Body of pancreas (tissue), 4 donors: ENCODE measurements at regions not wholly inside any gene's neighbourhood (a gene's known extent, or its start where the extent isn't known, plus 50 kb on each side); places are given as distances from the start of the nearest gene placed in this dataset.

Source experiments
- POLR2A ChIP-seq, 3 donors: fragments of 450-650 bp; IDR thresholded peaks; one replicate each; pipeline ENCODE4 v1.6.1; 2016; ENCODE audit warnings: antibody characterized with exemption in 3 of 3, mild to moderate bottlenecking in 2 of 3
- TF ChIP-seq, protein P1 (sequence below), 7 experiments: fragments of 450-650 bp in 4 of 7; fragments of 200-600 bp in 3 of 7; sonication (generic) in 3 of 7; IDR thresholded peaks; one replicate each; pipeline ENCODE4 v1.5.1; 2016 to 2019; ENCODE audit warnings: antibody characterized with exemption in 7 of 7

DNA sequence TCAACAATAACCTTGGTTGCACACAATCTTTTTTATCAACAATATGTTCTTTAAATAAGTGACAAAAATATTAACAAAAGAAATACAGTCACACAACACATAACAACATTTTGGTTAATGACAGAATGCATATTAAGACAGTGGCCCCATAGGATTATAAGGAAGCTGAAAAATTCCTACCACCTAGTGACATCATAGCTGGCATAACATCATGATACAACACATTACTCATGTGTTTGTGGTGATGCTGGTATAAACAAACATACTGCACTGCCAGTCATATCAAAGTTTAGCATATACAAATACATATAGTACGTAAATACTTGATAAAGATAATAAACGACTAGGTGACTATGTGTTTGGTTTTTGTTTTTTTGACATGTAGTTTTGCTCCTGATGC is 344.8 kb upstream of the POU5F2 start:
- TF ChIP-seq, protein P1, sequence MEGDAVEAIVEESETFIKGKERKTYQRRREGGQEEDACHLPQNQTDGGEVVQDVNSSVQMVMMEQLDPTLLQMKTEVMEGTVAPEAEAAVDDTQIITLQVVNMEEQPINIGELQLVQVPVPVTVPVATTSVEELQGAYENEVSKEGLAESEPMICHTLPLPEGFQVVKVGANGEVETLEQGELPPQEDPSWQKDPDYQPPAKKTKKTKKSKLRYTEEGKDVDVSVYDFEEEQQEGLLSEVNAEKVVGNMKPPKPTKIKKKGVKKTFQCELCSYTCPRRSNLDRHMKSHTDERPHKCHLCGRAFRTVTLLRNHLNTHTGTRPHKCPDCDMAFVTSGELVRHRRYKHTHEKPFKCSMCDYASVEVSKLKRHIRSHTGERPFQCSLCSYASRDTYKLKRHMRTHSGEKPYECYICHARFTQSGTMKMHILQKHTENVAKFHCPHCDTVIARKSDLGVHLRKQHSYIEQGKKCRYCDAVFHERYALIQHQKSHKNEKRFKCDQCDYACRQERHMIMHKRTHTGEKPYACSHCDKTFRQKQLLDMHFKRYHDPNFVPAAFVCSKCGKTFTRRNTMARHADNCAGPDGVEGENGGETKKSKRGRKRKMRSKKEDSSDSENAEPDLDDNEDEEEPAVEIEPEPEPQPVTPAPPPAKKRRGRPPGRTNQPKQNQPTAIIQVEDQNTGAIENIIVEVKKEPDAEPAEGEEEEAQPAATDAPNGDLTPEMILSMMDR (IDR thresholded peaks at IDR 0.05): no peak
- TF ChIP-seq POLR2A (IDR thresholded peaks at IDR 0.05): no peak
